ENCODE measurements at regions not wholly inside any gene's neighbourhood (a gene's known extent, or its start where the extent isn't known, plus 50 kb on each side); places are given as distances from the start of the nearest gene placed in this dataset.
"Not testable (repeated sequence)": the region's sequence is repeated elsewhere in the genome, so short reads cannot be mapped to it uniquely, and the experiment has no call there.

DNA sequence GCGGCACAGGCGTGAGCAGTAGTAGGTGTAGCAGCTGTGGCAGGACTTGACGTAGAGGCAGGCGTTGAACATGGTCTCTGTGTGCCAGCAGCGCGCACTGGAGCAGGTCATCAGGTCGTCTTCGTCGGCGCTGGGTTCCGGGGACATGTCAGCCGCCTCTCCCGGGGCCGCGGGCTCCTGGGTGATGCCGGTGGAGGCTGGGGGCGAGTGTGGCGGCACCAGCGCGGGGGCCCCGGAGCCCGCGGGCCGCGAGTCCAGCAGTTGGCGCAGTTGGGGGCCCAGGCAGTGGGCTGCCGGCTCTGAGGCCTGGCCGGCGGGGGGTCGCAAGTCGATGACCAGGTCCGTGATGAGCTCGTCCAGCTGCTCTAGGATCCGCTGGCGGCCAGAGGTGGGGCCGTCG is 249.9 kb downstream of the ANKRD30B start:
- TF ChIP-seq EZH2 (conservative IDR thresholded peaks at IDR 0.05; ENCODE audit: low read depth, low read length); ZNF382 (CRISPR knock-in tag; IDR thresholded peaks at IDR 0.05; ENCODE audit: borderline replicate concordance); U2AF1 (optimal IDR thresholded peaks at IDR 0.05; ENCODE audit: low read depth, low read length); MYC (CRISPR knock-in tag; IDR thresholded peaks at IDR 0.05; ENCODE audit: borderline replicate concordance); ZC3H4 (CRISPR knock-in tag; IDR thresholded peaks at IDR 0.05; ENCODE audit: borderline replicate concordance): not testable (repeated sequence)
- TF ChIP-seq, protein P1, sequence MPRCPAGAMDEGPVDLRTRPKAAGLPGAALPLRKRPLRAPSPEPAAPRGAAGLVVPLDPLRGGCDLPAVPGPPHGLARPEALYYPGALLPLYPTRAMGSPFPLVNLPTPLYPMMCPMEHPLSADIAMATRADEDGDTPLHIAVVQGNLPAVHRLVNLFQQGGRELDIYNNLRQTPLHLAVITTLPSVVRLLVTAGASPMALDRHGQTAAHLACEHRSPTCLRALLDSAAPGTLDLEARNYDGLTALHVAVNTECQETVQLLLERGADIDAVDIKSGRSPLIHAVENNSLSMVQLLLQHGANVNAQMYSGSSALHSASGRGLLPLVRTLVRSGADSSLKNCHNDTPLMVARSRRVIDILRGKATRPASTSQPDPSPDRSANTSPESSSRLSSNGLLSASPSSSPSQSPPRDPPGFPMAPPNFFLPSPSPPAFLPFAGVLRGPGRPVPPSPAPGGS (CRISPR knock-in tag; IDR thresholded peaks at IDR 0.05), result not testable (repeated sequence)
- TF ChIP-seq, protein P2, sequence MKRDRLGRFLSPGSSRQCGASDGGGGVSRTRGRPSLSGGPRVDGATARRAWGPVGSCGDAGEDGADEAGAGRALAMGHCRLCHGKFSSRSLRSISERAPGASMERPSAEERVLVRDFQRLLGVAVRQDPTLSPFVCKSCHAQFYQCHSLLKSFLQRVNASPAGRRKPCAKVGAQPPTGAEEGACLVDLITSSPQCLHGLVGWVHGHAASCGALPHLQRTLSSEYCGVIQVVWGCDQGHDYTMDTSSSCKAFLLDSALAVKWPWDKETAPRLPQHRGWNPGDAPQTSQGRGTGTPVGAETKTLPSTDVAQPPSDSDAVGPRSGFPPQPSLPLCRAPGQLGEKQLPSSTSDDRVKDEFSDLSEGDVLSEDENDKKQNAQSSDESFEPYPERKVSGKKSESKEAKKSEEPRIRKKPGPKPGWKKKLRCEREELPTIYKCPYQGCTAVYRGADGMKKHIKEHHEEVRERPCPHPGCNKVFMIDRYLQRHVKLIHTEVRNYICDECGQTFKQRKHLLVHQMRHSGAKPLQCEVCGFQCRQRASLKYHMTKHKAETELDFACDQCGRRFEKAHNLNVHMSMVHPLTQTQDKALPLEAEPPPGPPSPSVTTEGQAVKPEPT (CRISPR knock-in tag; IDR thresholded peaks at IDR 0.05; ENCODE audit: low read depth), result not testable (repeated sequence)
- TF ChIP-seq, protein P3, sequence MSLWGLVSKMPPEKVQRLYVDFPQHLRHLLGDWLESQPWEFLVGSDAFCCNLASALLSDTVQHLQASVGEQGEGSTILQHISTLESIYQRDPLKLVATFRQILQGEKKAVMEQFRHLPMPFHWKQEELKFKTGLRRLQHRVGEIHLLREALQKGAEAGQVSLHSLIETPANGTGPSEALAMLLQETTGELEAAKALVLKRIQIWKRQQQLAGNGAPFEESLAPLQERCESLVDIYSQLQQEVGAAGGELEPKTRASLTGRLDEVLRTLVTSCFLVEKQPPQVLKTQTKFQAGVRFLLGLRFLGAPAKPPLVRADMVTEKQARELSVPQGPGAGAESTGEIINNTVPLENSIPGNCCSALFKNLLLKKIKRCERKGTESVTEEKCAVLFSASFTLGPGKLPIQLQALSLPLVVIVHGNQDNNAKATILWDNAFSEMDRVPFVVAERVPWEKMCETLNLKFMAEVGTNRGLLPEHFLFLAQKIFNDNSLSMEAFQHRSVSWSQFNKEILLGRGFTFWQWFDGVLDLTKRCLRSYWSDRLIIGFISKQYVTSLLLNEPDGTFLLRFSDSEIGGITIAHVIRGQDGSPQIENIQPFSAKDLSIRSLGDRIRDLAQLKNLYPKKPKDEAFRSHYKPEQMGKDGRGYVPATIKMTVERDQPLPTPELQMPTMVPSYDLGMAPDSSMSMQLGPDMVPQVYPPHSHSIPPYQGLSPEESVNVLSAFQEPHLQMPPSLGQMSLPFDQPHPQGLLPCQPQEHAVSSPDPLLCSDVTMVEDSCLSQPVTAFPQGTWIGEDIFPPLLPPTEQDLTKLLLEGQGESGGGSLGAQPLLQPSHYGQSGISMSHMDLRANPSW (CRISPR knock-in tag; IDR thresholded peaks at IDR 0.05; ENCODE audit: borderline replicate concordance), result not testable (repeated sequence)
